Ishikawa (cell line): ENCODE measurements at regions not wholly inside any gene's neighbourhood (a gene's known extent, or its start where the extent isn't known, plus 50 kb on each side); places are given as distances from the start of the nearest gene placed in this dataset.

Experiments
- CEBPB ChIP-seq: IDR thresholded peaks from 2 replicates; pipeline ENCODE4 v1.6.1; 2012
- CREB1 ChIP-seq: IDR thresholded peaks from 2 replicates; pipeline ENCODE4 v1.6.1; 2012; ENCODE audit warnings: low read depth
- EGR1 ChIP-seq: IDR thresholded peaks from 2 replicates; pipeline ENCODE4 v1.6.1; 2012
- EP300 ChIP-seq: IDR thresholded peaks from 2 replicates; pipeline ENCODE4 v1.6.1; 2012; ENCODE audit warnings: borderline replicate concordance
- FOXM1 ChIP-seq: IDR thresholded peaks from 2 replicates; pipeline ENCODE4 v1.6.1; 2012; ENCODE audit warnings: low read depth, borderline replicate concordance
- NFIC ChIP-seq: IDR thresholded peaks from 2 replicates; pipeline ENCODE4 v1.6.1; 2012
- RAD21 ChIP-seq: IDR thresholded peaks from 2 replicates; pipeline ENCODE4 v1.6.1; 2012; ENCODE audit warnings: low read depth
- TAF1 ChIP-seq: IDR thresholded peaks from 2 replicates; pipeline ENCODE4 v1.6.1; 2012; ENCODE audit warnings: low read depth, mild to moderate bottlenecking
- TCF12 ChIP-seq: IDR thresholded peaks from 2 replicates; pipeline ENCODE4 v1.6.1; 2012; ENCODE audit warnings: low read depth
- TEAD4 ChIP-seq: IDR thresholded peaks from 2 replicates; pipeline ENCODE4 v1.6.1; 2012
- YY1 ChIP-seq: IDR thresholded peaks from 2 replicates; pipeline ENCODE4 v1.6.1; 2012; ENCODE audit warnings: low read depth
- ZBTB7A ChIP-seq: IDR thresholded peaks from 2 replicates; pipeline ENCODE4 v1.6.1; 2012; ENCODE audit warnings: low read depth
- TF ChIP-seq, protein P1 (sequence below): IDR thresholded peaks from 2 replicates; pipeline ENCODE4 v1.6.1; 2012; ENCODE audit warnings: low read depth, mild to moderate bottlenecking
- TF ChIP-seq, protein P2 (sequence below): IDR thresholded peaks from 2 replicates; pipeline ENCODE4 v1.6.1; 2012
- TF ChIP-seq, protein P3 (sequence below): IDR thresholded peaks from 2 replicates; pipeline ENCODE4 v1.6.1; 2012

GRCh38 chrX:1140236-1140681 is 72.2 kb downstream of the CRLF2 start:
- TF ChIP-seq EGR1 = no peak
- no peak for TF ChIP-seq CREB1
- no peak for TF ChIP-seq NFIC
- TF ChIP-seq, protein P1, sequence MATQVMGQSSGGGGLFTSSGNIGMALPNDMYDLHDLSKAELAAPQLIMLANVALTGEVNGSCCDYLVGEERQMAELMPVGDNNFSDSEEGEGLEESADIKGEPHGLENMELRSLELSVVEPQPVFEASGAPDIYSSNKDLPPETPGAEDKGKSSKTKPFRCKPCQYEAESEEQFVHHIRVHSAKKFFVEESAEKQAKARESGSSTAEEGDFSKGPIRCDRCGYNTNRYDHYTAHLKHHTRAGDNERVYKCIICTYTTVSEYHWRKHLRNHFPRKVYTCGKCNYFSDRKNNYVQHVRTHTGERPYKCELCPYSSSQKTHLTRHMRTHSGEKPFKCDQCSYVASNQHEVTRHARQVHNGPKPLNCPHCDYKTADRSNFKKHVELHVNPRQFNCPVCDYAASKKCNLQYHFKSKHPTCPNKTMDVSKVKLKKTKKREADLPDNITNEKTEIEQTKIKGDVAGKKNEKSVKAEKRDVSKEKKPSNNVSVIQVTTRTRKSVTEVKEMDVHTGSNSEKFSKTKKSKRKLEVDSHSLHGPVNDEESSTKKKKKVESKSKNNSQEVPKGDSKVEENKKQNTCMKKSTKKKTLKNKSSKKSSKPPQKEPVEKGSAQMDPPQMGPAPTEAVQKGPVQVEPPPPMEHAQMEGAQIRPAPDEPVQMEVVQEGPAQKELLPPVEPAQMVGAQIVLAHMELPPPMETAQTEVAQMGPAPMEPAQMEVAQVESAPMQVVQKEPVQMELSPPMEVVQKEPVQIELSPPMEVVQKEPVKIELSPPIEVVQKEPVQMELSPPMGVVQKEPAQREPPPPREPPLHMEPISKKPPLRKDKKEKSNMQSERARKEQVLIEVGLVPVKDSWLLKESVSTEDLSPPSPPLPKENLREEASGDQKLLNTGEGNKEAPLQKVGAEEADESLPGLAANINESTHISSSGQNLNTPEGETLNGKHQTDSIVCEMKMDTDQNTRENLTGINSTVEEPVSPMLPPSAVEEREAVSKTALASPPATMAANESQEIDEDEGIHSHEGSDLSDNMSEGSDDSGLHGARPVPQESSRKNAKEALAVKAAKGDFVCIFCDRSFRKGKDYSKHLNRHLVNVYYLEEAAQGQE = no peak
- no peak for TF ChIP-seq CEBPB

GRCh38 chrX:1139185-1139500 is 73.3 kb downstream of the CRLF2 start:
- TF ChIP-seq CEBPB (no peak), YY1 (no peak), TEAD4 (no peak), ZBTB7A (no peak), TCF12 (no peak), NFIC (no peak), EGR1 (no peak), RAD21 (no peak), EP300 (no peak), FOXM1 (no peak), CREB1 (no peak)
- TF ChIP-seq, protein P2, sequence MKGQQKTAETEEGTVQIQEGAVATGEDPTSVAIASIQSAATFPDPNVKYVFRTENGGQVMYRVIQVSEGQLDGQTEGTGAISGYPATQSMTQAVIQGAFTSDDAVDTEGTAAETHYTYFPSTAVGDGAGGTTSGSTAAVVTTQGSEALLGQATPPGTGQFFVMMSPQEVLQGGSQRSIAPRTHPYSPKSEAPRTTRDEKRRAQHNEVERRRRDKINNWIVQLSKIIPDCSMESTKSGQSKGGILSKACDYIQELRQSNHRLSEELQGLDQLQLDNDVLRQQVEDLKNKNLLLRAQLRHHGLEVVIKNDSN = no peak

- TF ChIP-seq TEAD4 (no peak), TCF12 (no peak), FOXM1 (no peak), EGR1 (no peak), ZBTB7A (no peak), RAD21 (no peak), YY1 (no peak), CREB1 (no peak), NFIC (no peak), CEBPB (no peak), TAF1 (no peak), EP300 (no peak)
- TF ChIP-seq, protein P1 = no peak
- TF ChIP-seq, protein P2 = no peak
- TF ChIP-seq, protein P3, sequence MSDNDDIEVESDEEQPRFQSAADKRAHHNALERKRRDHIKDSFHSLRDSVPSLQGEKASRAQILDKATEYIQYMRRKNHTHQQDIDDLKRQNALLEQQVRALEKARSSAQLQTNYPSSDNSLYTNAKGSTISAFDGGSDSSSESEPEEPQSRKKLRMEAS = no peak
Observed at GRCh38 chrX:1138476-1139184, 73.8 kb downstream of the CRLF2 start.

- TF ChIP-seq, protein P2 = no peak
- no peak for TF ChIP-seq CEBPB
- TF ChIP-seq TEAD4 = no peak
Observed at GRCh38 chrX:1137531-1137930, 74.9 kb downstream of the CRLF2 start.

- TF ChIP-seq EP300 (no peak), EGR1 (no peak), TCF12 (no peak), YY1 (no peak), RAD21 (no peak), TAF1 (no peak), NFIC (no peak), CEBPB (no peak), FOXM1 (no peak), TEAD4 (no peak), CREB1 (no peak), ZBTB7A (no peak)
- TF ChIP-seq, protein P2 = no peak
- TF ChIP-seq, protein P3 = no peak
- TF ChIP-seq, protein P1 = no peak
Observed at GRCh38 chrX:1134976-1135375, 77.5 kb downstream of the CRLF2 start.
